HepG2 (cell line): ENCODE measurements at regions not wholly inside any gene's neighbourhood (a gene's known extent, or its start where the extent isn't known, plus 50 kb on each side); places are given as distances from the start of the nearest gene placed in this dataset.

Source experiments
- ATAC-seq: fragments of 200-7000 bp; cut with Tn5 transposase; 3 replicates; pipeline ENCODE4 v1.9.1; 2020; ENCODE audit warnings: mild to moderate bottlenecking, moderate library complexity
- BruUV-seq: library from RNA; stranded (reverse); fragments of 400-500 nt; replicated peaks from 2 replicates; lab custom pipeline; 2021; lab: Mats Ljungman, UMichigan
- CTCF ChIA-PET: fragments of 300-600 bp; formaldehyde crosslinking; extraction: SDS; loops from one replicate; lab custom pipeline; 2021; ENCODE audit warnings: low total read pairs, inconsistent platforms, low intra/inter-chr PET ratio; lab: Yijun Ruan, JAX
- POLR2A ChIA-PET: fragments of 350-600 bp; sonication (Branson Sonifier 250); formaldehyde crosslinking; loops from one replicate; lab custom pipeline; 2020; ENCODE audit warnings: antibody characterized with exemption, inconsistent platforms; lab: Yijun Ruan, JAX
- DNase-seq: peaks from one replicate; pipeline ENCODE4 v3.0.0-alpha.2; 2015; ENCODE audit warnings: low spot score
- FAIRE-seq: peaks from 3 replicates; lab custom pipeline; 2011; peaks lifted over from hg19 to GRCh38; lab: Jason Lieb, UNC
- H2AFZ ChIP-seq: one replicate; pipeline ENCODE4 v1.6.1; 2011; ENCODE audit warnings: low read length, inconsistent platforms
- H3K27ac ChIP-seq: fragments of 300-600 bp; 3 replicates; pipeline ENCODE4 v1.8.0; 2011; ENCODE audit warnings: mixed run types, mild to moderate bottlenecking, mixed read lengths, low read length, inconsistent platforms; ENCODE audit not compliant: insufficient read depth; ENCODE audit errors: extremely low read length
- H3K27me3 ChIP-seq, 2 experiments: fragments of 200-600 bp in 1 of 2; 2 replicates in 1 of 2; 3 replicates in 1 of 2; pipeline versions ENCODE4 v1.6.0 to v1.8.0; 2011; ENCODE audit warnings: low read length in 2 of 2, mild to moderate bottlenecking in 2 of 2, moderate library complexity in 2 of 2, inconsistent platforms in 1 of 2; ENCODE audit not compliant: insufficient read depth in 2 of 2, control insufficient read depth in 1 of 2
- H3K36me3 ChIP-seq, 2 experiments: fragments of 200-600 bp in 1 of 2; replicated peaks in 1 of 2; 2 replicates in 1 of 2; 3 replicates in 1 of 2; pipeline versions ENCODE4 v1.5.1 to v1.8.0; 2011; ENCODE audit warnings: low read length in 2 of 2, inconsistent platforms in 1 of 2; ENCODE audit not compliant: insufficient read depth in 2 of 2, control insufficient read depth in 1 of 2
- H3K4me1 ChIP-seq: 2 replicates; pipeline ENCODE4 v1.5.1; 2012; ENCODE audit warnings: low read length, inconsistent platforms; ENCODE audit not compliant: insufficient read depth
- H3K4me2 ChIP-seq: 2 replicates; pipeline ENCODE4 v1.6.0; 2011; ENCODE audit warnings: low read depth, low read length, inconsistent platforms
- H3K4me3 ChIP-seq, 3 experiments: fragments of 200-600 bp in 1 of 3; sonication (generic), shearing (Covaris generic) in 1 of 3; replicated peaks in 1 of 3; 2 replicates each; pipeline ENCODE4 v1.5.1; 2011 to 2016; ENCODE audit warnings: low read length in 3 of 3, inconsistent platforms in 2 of 3, low read depth in 2 of 3, mild to moderate bottlenecking in 2 of 3, control low read depth in 1 of 3, mixed read lengths in 1 of 3; ENCODE audit not compliant: insufficient read depth in 1 of 3
- H3K79me2 ChIP-seq: one replicate; pipeline ENCODE4 v1.6.1; 2011; ENCODE audit warnings: low read length, inconsistent platforms; ENCODE audit not compliant: insufficient read depth
- H3K9ac ChIP-seq: 2 replicates; pipeline ENCODE4 v1.6.0; 2011; ENCODE audit warnings: mild to moderate bottlenecking, low read depth, low read length, inconsistent platforms; ENCODE audit not compliant: insufficient read depth
- H3K9me3 ChIP-seq: 2 replicates; pipeline ENCODE4 v1.5.1; 2012; ENCODE audit warnings: mild to moderate bottlenecking, low read length
- H4K20me1 ChIP-seq: 2 replicates; pipeline ENCODE4 v1.6.0; 2011; ENCODE audit warnings: inconsistent platforms, mild to moderate bottlenecking, low read length, moderate library complexity; ENCODE audit not compliant: insufficient read depth
- HOXD1 ChIP-seq: sonication (generic); formaldehyde crosslinking; IDR thresholded peaks from 2 replicates; pipeline ENCODE4 v1.5.0; 2020; ENCODE audit warnings: missing genetic modification reagents
- KDM3A ChIP-seq: IDR thresholded peaks from 2 replicates; pipeline ENCODE4 v1.6.1; 2018; ENCODE audit warnings: low read depth, missing compliant biosample characterization
- RARA ChIP-seq: IDR thresholded peaks from 2 replicates; pipeline ENCODE4 v1.6.1; 2016; ENCODE audit warnings: missing genetic modification reagents, missing compliant biosample characterization
- TOE1 ChIP-seq: sonication (generic); formaldehyde crosslinking; IDR thresholded peaks from 2 replicates; pipeline ENCODE4 v1.4.0; 2020; ENCODE audit warnings: mild to moderate bottlenecking, missing genetic modification reagents
- ZNF143 ChIP-seq: sonication (generic); formaldehyde crosslinking; IDR thresholded peaks from 2 replicates; pipeline ENCODE4 v1.4.0; 2020; ENCODE audit warnings: missing genetic modification reagents
- WGBS: methylation state at CpG from one replicate; pipeline ENCODE4 v1.1.6; 2017; ENCODE audit warnings: low lambda C conversion rate; 5-methylcytosine and 5-hydroxymethylcytosine counted together
- in situ Hi-C: cut with HindIII; loops from 2 replicates; pipeline ENCODE4 v1.10.0; 2017; ENCODE audit warnings: low pct_unique_long_range_greater_than_20kb; ENCODE audit not compliant: extremely low pct_ligation_motif_present
- intact Hi-C: fragments of 100-400 bp; cut with micrococcal nuclease; formaldehyde crosslinking; loops from one replicate; pipeline ENCODE4 v1.10.0; 2022; ENCODE audit not compliant: unreplicated experiment
- TF ChIP-seq, protein P1 (sequence below): sonication (generic); formaldehyde crosslinking; conservative IDR thresholded peaks from 2 replicates; pipeline ENCODE4 v1.4.0; 2020; ENCODE audit warnings: missing genetic modification reagents
- TF ChIP-seq, protein P2 (sequence below): sonication (generic); formaldehyde crosslinking; IDR thresholded peaks from 2 replicates; pipeline ENCODE4 v1.9.0; 2021; ENCODE audit warnings: mild to moderate bottlenecking, missing genetic modification reagents

- no peak for TF ChIP-seq TOE1 (CRISPR knock-in tag)
- no peak for TF ChIP-seq ZNF143 (CRISPR knock-in tag)
- TF ChIP-seq, protein P1, sequence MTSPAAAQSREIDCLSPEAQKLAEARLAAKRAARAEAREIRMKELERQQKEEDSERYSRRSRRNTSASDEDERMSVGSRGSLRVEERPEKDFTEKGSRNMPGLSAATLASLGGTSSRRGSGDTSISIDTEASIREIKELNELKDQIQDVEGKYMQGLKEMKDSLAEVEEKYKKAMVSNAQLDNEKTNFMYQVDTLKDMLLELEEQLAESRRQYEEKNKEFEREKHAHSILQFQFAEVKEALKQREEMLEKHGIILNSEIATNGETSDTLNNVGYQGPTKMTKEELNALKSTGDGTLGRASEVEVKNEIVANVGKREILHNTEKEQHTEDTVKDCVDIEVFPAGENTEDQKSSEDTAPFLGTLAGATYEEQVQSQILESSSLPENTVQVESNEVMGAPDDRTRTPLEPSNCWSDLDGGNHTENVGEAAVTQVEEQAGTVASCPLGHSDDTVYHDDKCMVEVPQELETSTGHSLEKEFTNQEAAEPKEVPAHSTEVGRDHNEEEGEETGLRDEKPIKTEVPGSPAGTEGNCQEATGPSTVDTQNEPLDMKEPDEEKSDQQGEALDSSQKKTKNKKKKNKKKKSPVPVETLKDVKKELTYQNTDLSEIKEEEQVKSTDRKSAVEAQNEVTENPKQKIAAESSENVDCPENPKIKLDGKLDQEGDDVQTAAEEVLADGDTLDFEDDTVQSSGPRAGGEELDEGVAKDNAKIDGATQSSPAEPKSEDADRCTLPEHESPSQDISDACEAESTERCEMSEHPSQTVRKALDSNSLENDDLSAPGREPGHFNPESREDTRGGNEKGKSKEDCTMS, result no peak
- no peak for TF ChIP-seq RARA
- TF ChIP-seq KDM3A, result no peak
These were observed 756.7 kb downstream of the UQCRFS1 start (continued) for GRCh38 chr19:28456252-28456651.

GRCh38 chr19:28454083-28454482, 758.9 kb downstream of the UQCRFS1 start:
- Histone ChIP-seq H3K36me3 (no peaks in the 10 kb centered on the region), H3K79me2 (no peaks in the 10 kb centered on the region), H3K9me3 (peaks cover 93% of the 10 kb centered on the region), H3K4me3 (no peak overlapping the region), H2AFZ (no peak overlapping the region), H3K27me3 (no peaks in the 10 kb centered on the region), H4K20me1 (no peaks in the 10 kb centered on the region)
- no peak for ATAC-seq
- no TSS peak for BruUV-seq
- intact Hi-C loops, result loop anchor here (10.0 kb wide), 1 partner anchor 329 kb away; no protein-coding TSS in a partner anchor
- CTCF ChIA-PET, result no interaction called here
- in situ Hi-C loops, result loop anchor here (25.0 kb wide), 1 partner anchor 433 kb away; no protein-coding TSS in a partner anchor
- WGBS, result 0% methylated on average over 1 of the region's 3 CpGs
- no peak for DNase-seq
- no peak for TF ChIP-seq HOXD1
- TF ChIP-seq, protein P2, sequence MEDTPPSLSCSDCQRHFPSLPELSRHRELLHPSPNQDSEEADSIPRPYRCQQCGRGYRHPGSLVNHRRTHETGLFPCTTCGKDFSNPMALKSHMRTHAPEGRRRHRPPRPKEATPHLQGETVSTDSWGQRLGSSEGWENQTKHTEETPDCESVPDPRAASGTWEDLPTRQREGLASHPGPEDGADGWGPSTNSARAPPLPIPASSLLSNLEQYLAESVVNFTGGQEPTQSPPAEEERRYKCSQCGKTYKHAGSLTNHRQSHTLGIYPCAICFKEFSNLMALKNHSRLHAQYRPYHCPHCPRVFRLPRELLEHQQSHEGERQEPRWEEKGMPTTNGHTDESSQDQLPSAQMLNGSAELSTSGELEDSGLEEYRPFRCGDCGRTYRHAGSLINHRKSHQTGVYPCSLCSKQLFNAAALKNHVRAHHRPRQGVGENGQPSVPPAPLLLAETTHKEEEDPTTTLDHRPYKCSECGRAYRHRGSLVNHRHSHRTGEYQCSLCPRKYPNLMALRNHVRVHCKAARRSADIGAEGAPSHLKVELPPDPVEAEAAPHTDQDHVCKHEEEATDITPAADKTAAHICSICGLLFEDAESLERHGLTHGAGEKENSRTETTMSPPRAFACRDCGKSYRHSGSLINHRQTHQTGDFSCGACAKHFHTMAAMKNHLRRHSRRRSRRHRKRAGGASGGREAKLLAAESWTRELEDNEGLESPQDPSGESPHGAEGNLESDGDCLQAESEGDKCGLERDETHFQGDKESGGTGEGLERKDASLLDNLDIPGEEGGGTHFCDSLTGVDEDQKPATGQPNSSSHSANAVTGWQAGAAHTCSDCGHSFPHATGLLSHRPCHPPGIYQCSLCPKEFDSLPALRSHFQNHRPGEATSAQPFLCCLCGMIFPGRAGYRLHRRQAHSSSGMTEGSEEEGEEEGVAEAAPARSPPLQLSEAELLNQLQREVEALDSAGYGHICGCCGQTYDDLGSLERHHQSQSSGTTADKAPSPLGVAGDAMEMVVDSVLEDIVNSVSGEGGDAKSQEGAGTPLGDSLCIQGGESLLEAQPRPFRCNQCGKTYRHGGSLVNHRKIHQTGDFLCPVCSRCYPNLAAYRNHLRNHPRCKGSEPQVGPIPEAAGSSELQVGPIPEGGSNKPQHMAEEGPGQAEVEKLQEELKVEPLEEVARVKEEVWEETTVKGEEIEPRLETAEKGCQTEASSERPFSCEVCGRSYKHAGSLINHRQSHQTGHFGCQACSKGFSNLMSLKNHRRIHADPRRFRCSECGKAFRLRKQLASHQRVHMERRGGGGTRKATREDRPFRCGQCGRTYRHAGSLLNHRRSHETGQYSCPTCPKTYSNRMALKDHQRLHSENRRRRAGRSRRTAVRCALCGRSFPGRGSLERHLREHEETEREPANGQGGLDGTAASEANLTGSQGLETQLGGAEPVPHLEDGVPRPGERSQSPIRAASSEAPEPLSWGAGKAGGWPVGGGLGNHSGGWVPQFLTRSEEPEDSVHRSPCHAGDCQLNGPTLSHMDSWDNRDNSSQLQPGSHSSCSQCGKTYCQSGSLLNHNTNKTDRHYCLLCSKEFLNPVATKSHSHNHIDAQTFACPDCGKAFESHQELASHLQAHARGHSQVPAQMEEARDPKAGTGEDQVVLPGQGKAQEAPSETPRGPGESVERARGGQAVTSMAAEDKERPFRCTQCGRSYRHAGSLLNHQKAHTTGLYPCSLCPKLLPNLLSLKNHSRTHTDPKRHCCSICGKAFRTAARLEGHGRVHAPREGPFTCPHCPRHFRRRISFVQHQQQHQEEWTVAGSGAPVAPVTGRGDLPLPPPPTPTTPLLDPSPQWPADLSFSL (CRISPR knock-in tag), result no peak
- TF ChIP-seq, all 625 proteins: peak for 0
- H3K9ac ChIP-seq, result no peak overlapping the region
- POLR2A ChIA-PET, result no interaction called here
- H3K4me2 ChIP-seq, result no peak overlapping the region
- no peak for FAIRE-seq
- no peaks in the 10 kb centered on the region for H3K4me1 ChIP-seq
- no peak overlapping the region for H3K27ac ChIP-seq
